ENCODE measurements at regions not wholly inside any gene's neighbourhood (a gene's known extent, or its start where the extent isn't known, plus 50 kb on each side); places are given as distances from the start of the nearest gene placed in this dataset.

GRCh38 chr14:42719391-42719790 lies 1112.7 kb downstream of the LRFN5 start:
- TF ChIP-seq CTCF (IDR thresholded peaks at IDR 0.05; ENCODE audit: low read depth, low read length) = no peak
- H3K4me3 ChIP-seq (ENCODE audit: low read depth, low read length) = no peak overlapping the region

GRCh38 chr14:42715316-42715715 lies 1108.6 kb downstream of the LRFN5 start:
- TF ChIP-seq CTCF (IDR thresholded peaks at IDR 0.05; ENCODE audit: low read depth, low read length) = no peak
- no peak overlapping the region for H3K4me3 ChIP-seq (ENCODE audit: low read depth, low read length)

- no peak for TF ChIP-seq CTCF (IDR thresholded peaks at IDR 0.05; ENCODE audit: low read depth, low read length)
- no peak overlapping the region for H3K4me3 ChIP-seq (ENCODE audit: low read depth, low read length)
Measured at GRCh38 chr14:42710071-42710470, 1103.4 kb downstream of the LRFN5 start.

GRCh38 chr14:42703501-42703900 lies 1096.8 kb downstream of the LRFN5 start:
- no peak for TF ChIP-seq CTCF (IDR thresholded peaks at IDR 0.05; ENCODE audit: low read depth, low read length)
- H3K4me3 ChIP-seq (ENCODE audit: low read depth, low read length) = no peak overlapping the region

GRCh38 chr14:42687421-42687820 lies 1080.7 kb downstream of the LRFN5 start:
- no peak overlapping the region for H3K4me3 ChIP-seq (ENCODE audit: low read depth, low read length)
- TF ChIP-seq CTCF (IDR thresholded peaks at IDR 0.05; ENCODE audit: low read depth, low read length) = no peak

GRCh38 chr14:42683707-42684106 lies 1077.0 kb downstream of the LRFN5 start:
- TF ChIP-seq CTCF (IDR thresholded peaks at IDR 0.05; ENCODE audit: low read depth, low read length) = no peak
- no peak overlapping the region for H3K4me3 ChIP-seq (ENCODE audit: low read depth, low read length)

GRCh38 chr14:42676636-42677035 lies 1070.0 kb downstream of the LRFN5 start:
- no peak overlapping the region for H3K4me3 ChIP-seq (ENCODE audit: low read depth, low read length)
- TF ChIP-seq CTCF (IDR thresholded peaks at IDR 0.05; ENCODE audit: low read depth, low read length) = no peak

Measured in WI38 (cell line).